ENCODE measurements at regions not wholly inside any gene's neighbourhood (a gene's known extent, or its start where the extent isn't known, plus 50 kb on each side); places are given as distances from the start of the nearest gene placed in this dataset.

- DNase-seq: no peak
Measured at GRCh38 chr13:47310401-47310800, 413.5 kb upstream of the HTR2A start.

- no peak for DNase-seq
Measured at GRCh38 chr13:47306991-47307390, 410.1 kb upstream of the HTR2A start.

GRCh38 chr13:47303626-47304025 is 406.8 kb upstream of the HTR2A start:
- DNase-seq: no peak

- DNase-seq: no peak
Measured at GRCh38 chr13:47299304-47299703, 402.5 kb upstream of the HTR2A start.

- no peak for DNase-seq
Measured at GRCh38 chr13:47298506-47298905, 401.7 kb upstream of the HTR2A start.

GRCh38 chr13:47294691-47295090 is 397.8 kb upstream of the HTR2A start:
- no peak for DNase-seq

- no peak for DNase-seq
Measured at GRCh38 chr13:47291107-47291656, 394.3 kb upstream of the HTR2A start.

GRCh38 chr13:47289567-47289966 is 392.7 kb upstream of the HTR2A start:
- DNase-seq: no peak

GRCh38 chr13:47288546-47288945 is 391.7 kb upstream of the HTR2A start:
- DNase-seq: no peak

GRCh38 chr13:47287291-47287751 is 390.5 kb upstream of the HTR2A start:
- no peak for DNase-seq

- DNase-seq: no peak
Measured at GRCh38 chr13:47281991-47282390, 385.1 kb upstream of the HTR2A start.

GRCh38 chr13:47279920-47280319 is 383.1 kb upstream of the HTR2A start:
- no peak for DNase-seq

GRCh38 chr13:47277774-47278173 is 380.9 kb upstream of the HTR2A start:
- DNase-seq: no peak

- DNase-seq: no peak
Measured at GRCh38 chr13:47268270-47268669, 371.4 kb upstream of the HTR2A start.

- no peak for DNase-seq
Measured at GRCh38 chr13:47258384-47258783, 361.5 kb upstream of the HTR2A start.

GRCh38 chr13:47256618-47257017 is 359.8 kb upstream of the HTR2A start:
- no peak for DNase-seq

- DNase-seq: no peak
Measured at GRCh38 chr13:47252627-47253026, 355.8 kb upstream of the HTR2A start.

- DNase-seq: no peak
Measured at GRCh38 chr13:47251771-47252170, 354.9 kb upstream of the HTR2A start.

GRCh38 chr13:47250146-47250545 is 353.3 kb upstream of the HTR2A start:
- DNase-seq: no peak

GRCh38 chr13:47249266-47249665 is 352.4 kb upstream of the HTR2A start:
- DNase-seq: no peak

GRCh38 chr13:47241446-47241845 is 344.6 kb upstream of the HTR2A start:
- no peak for DNase-seq

GRCh38 chr13:47239025-47239424 is 342.2 kb upstream of the HTR2A start:
- DNase-seq: no peak

- no peak for DNase-seq
Measured at GRCh38 chr13:47237571-47237970, 340.7 kb upstream of the HTR2A start.

- DNase-seq: no peak
Measured at GRCh38 chr13:47233734-47234133, 336.9 kb upstream of the HTR2A start.

- DNase-seq: no peak
Measured at GRCh38 chr13:47232516-47232915, 335.7 kb upstream of the HTR2A start.

- no peak for DNase-seq
Measured at GRCh38 chr13:47230155-47230554, 333.3 kb upstream of the HTR2A start.
